ENCODE measurements at regions not wholly inside any gene's neighbourhood (a gene's known extent, or its start where the extent isn't known, plus 50 kb on each side); places are given as distances from the start of the nearest gene placed in this dataset.

GRCh38 chr18:51561821-51562220 lies 364.3 kb upstream of the MEX3C start:
- DNase-seq (ENCODE audit: low read depth, low spot score) (no peak), ATAC-seq (no peak)
- ChIA-PET POLR2A (no interaction called here), RAD21 (ENCODE audit: low non-redundant PET in 1 of 2, low total read pairs in 2 of 2, uncharacterized antibody in 2 of 2, unreplicated experiment in 2 of 2) (no interaction called here), CTCF (no interaction called here)
- H3K4me2 ChIP-seq (ENCODE audit: low read length): no peak overlapping the region
- no peaks in the 10 kb centered on the region for H3K9me2 ChIP-seq (ENCODE audit: insufficient read depth)
- H3K36me3 ChIP-seq (ENCODE audit: control insufficient read depth in 1 of 2, insufficient read depth in 2 of 2, low read length in 2 of 2): no peaks in the 10 kb centered on the region
- H3K9me3 ChIP-seq (ENCODE audit: control insufficient read depth in 1 of 2, insufficient read depth in 1 of 2, low read depth in 1 of 2, low read length in 2 of 2): no peaks in the 10 kb centered on the region
- intact Hi-C loops (cut with micrococcal nuclease): no loop called here
- no peak overlapping the region for H3K4me3 ChIP-seq (replicated peaks in 1 of 2; ENCODE audit: low read depth in 1 of 2, low read length in 2 of 2)
- H3K4me1 ChIP-seq (ENCODE audit: control insufficient read depth in 1 of 2, insufficient read depth in 2 of 2, low read length in 2 of 2): no peaks in the 10 kb centered on the region
- BruUV-seq (replicated peaks): no TSS peak
- H4K20me1 ChIP-seq (ENCODE audit: insufficient read depth): no peaks in the 10 kb centered on the region
- H3K79me2 ChIP-seq (ENCODE audit: insufficient read depth, low read length): no peaks in the 10 kb centered on the region
- 0 out of 2 replicates have a peak, but pooled peaks cover 3% of the 10 kb centered on the region for H3K27me3 ChIP-seq (ENCODE audit: insufficient read depth, low read length)
- H3K9ac ChIP-seq (ENCODE audit: low read length): no peak overlapping the region
- H3K27ac ChIP-seq (ENCODE audit: low read depth, low read length): no peak overlapping the region
- TF ChIP-seq ATF3 (IDR thresholded peaks at IDR 0.05) (no peak), SRF (IDR thresholded peaks at IDR 0.05; ENCODE audit: low read depth) (no peak), ZFX (IDR thresholded peaks at IDR 0.05) (no peak), EZH2 (IDR thresholded peaks at IDR 0.05) (no peak), YY1 (IDR thresholded peaks at IDR 0.05; ENCODE audit: extremely low read depth, insufficient replicate concordance, low read depth, low read length) (no peak), SP1 (IDR thresholded peaks at IDR 0.05; ENCODE audit: low read depth) (no peak), SIN3A (IDR thresholded peaks at IDR 0.05; ENCODE audit: low read depth) (no peak)
- TF ChIP-seq, protein P1, sequence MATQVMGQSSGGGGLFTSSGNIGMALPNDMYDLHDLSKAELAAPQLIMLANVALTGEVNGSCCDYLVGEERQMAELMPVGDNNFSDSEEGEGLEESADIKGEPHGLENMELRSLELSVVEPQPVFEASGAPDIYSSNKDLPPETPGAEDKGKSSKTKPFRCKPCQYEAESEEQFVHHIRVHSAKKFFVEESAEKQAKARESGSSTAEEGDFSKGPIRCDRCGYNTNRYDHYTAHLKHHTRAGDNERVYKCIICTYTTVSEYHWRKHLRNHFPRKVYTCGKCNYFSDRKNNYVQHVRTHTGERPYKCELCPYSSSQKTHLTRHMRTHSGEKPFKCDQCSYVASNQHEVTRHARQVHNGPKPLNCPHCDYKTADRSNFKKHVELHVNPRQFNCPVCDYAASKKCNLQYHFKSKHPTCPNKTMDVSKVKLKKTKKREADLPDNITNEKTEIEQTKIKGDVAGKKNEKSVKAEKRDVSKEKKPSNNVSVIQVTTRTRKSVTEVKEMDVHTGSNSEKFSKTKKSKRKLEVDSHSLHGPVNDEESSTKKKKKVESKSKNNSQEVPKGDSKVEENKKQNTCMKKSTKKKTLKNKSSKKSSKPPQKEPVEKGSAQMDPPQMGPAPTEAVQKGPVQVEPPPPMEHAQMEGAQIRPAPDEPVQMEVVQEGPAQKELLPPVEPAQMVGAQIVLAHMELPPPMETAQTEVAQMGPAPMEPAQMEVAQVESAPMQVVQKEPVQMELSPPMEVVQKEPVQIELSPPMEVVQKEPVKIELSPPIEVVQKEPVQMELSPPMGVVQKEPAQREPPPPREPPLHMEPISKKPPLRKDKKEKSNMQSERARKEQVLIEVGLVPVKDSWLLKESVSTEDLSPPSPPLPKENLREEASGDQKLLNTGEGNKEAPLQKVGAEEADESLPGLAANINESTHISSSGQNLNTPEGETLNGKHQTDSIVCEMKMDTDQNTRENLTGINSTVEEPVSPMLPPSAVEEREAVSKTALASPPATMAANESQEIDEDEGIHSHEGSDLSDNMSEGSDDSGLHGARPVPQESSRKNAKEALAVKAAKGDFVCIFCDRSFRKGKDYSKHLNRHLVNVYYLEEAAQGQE (IDR thresholded peaks at IDR 0.05; ENCODE audit: low read depth): no peak
- H2AFZ ChIP-seq (ENCODE audit: low read depth, low read length, poor library complexity, severe bottlenecking): no peak overlapping the region

Measured in HCT116 (cell line).